GM12892 (cell line): ENCODE measurements at regions not wholly inside any gene's neighbourhood (a gene's known extent, or its start where the extent isn't known, plus 50 kb on each side); places are given as distances from the start of the nearest gene placed in this dataset.

ENCODE experiments used
- POLR2A ChIP-seq: IDR thresholded peaks from 2 replicates; pipeline ENCODE4 v1.6.1; 2011; ENCODE audit warnings: low read depth, low read length, control low read depth
- TAF1 ChIP-seq: IDR thresholded peaks from 2 replicates; pipeline ENCODE4 v1.6.1; 2011; ENCODE audit warnings: low read depth, mild to moderate bottlenecking, control low read depth, low read length, borderline replicate concordance

DNA sequence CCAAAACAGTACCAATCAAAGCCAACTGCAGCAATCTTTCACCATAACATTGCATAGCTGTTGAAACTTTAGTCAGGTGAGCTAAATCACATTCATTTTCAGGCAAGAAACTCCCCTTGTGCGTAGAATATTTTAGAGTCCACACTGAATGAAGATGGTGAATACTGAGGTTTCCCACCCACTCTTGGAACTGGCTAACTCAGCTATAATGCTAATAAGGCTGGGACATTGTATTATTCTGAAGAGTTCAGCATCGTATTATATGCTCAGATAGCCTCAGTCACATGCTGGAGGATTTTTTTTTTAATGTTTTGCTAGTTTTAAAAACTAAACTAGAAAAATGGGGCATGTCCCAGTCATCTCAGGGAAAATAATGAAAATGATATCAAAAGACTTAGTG, 352.3 kb upstream of the FMN2 start:
- TF ChIP-seq POLR2A (no peak), TAF1 (no peak)
